DOHH2 (cell line): ENCODE measurements at regions not wholly inside any gene's neighbourhood (a gene's known extent, or its start where the extent isn't known, plus 50 kb on each side); places are given as distances from the start of the nearest gene placed in this dataset.

Experiments
- H3F3A ChIP-seq: fragments of 200-600 bp; sonication (generic), shearing (Covaris generic); 2 replicates; pipeline ENCODE4 v1.6.0; 2016; ENCODE audit warnings: antibody characterized with exemption, mild to moderate bottlenecking; ENCODE audit not compliant: control insufficient read depth, insufficient read depth
- H3K27ac ChIP-seq: fragments of 200-600 bp; sonication (generic); 2 replicates; pipeline ENCODE4 v1.5.1; 2014; ENCODE audit warnings: low read depth, mild to moderate bottlenecking, low read length, moderate library complexity
- H3K27me3 ChIP-seq: fragments of 200-600 bp; sonication (generic); 2 replicates; pipeline ENCODE4 v1.6.1; 2014; ENCODE audit warnings: mild to moderate bottlenecking, low read length, mixed read lengths; ENCODE audit not compliant: control insufficient read depth
- H3K36me3 ChIP-seq: fragments of 200-600 bp; sonication (generic); 2 replicates; pipeline ENCODE4 v1.6.1; 2014; ENCODE audit warnings: mild to moderate bottlenecking, low read length, moderate library complexity, mixed read lengths; ENCODE audit not compliant: control insufficient read depth
- H3K4me1 ChIP-seq: fragments of 200-600 bp; sonication (generic); 2 replicates; pipeline ENCODE4 v1.6.1; 2014; ENCODE audit warnings: mild to moderate bottlenecking, low read length, mixed read lengths; ENCODE audit not compliant: control insufficient read depth
- H3K4me2 ChIP-seq: fragments of 200-600 bp; sonication (generic); 2 replicates; pipeline ENCODE4 v1.6.0; 2014; ENCODE audit warnings: mild to moderate bottlenecking, low read length, moderate library complexity
- H3K4me3 ChIP-seq: fragments of 200-600 bp; sonication (generic); 2 replicates; pipeline ENCODE4 v1.5.1; 2014; ENCODE audit warnings: mild to moderate bottlenecking, low read length, mixed read lengths
- H3K79me2 ChIP-seq: fragments of 200-600 bp; sonication (generic); 2 replicates; pipeline ENCODE4 v1.6.1; 2014; ENCODE audit warnings: mild to moderate bottlenecking, low read length, mixed read lengths; ENCODE audit not compliant: control insufficient read depth
- H3K9me2 ChIP-seq: fragments of 200-600 bp; sonication (generic); replicated peaks from 2 replicates; pipeline ENCODE4 v1.6.1; 2014; ENCODE audit warnings: mild to moderate bottlenecking, low read length, mixed read lengths; ENCODE audit not compliant: control insufficient read depth
- H3K9me3 ChIP-seq: fragments of 200-600 bp; sonication (generic); 2 replicates; pipeline ENCODE4 v1.6.1; 2014; ENCODE audit warnings: antibody characterized with exemption, low read length, mixed read lengths; ENCODE audit not compliant: control insufficient read depth, insufficient read depth
- H4K20me1 ChIP-seq: fragments of 200-600 bp; sonication (generic); 2 replicates; pipeline ENCODE4 v1.6.0; 2014; ENCODE audit warnings: low read depth, mild to moderate bottlenecking, antibody characterized with exemption, low read length, moderate library complexity; ENCODE audit not compliant: control insufficient read depth, insufficient read depth
- CTCF ChIP-seq: fragments of 200-600 bp; sonication (generic); IDR thresholded peaks from one replicate; pipeline ENCODE4 v1.5.1; 2014; ENCODE audit warnings: antibody characterized with exemption, mild to moderate bottlenecking, low read depth, low read length; ENCODE audit not compliant: poor library complexity, severe bottlenecking
- EZH2phosphoT487 ChIP-seq: fragments of 200-600 bp; sonication (generic); IDR thresholded peaks from 2 replicates; pipeline ENCODE4 v1.6.1; 2017; ENCODE audit warnings: borderline replicate concordance, mild to moderate bottlenecking, antibody characterized with exemption, low read length, moderate library complexity, mixed read lengths

- no peaks in the 10 kb centered on the region for H3K4me1 ChIP-seq
- H3K4me2 ChIP-seq: no peak overlapping the region
- no peaks in the 10 kb centered on the region for H3K9me3 ChIP-seq
- TF ChIP-seq EZH2phosphoT487 (no peak), CTCF (no peak)
- no peaks in the 10 kb centered on the region for H3K9me2 ChIP-seq
- no peaks in the 10 kb centered on the region for H4K20me1 ChIP-seq
- H3K79me2 ChIP-seq: no peaks in the 10 kb centered on the region
- H3K4me3 ChIP-seq: no peak overlapping the region
- H3F3A ChIP-seq: no peaks in the 10 kb centered on the region
- no peak overlapping the region for H3K27ac ChIP-seq
- no peaks in the 10 kb centered on the region for H3K36me3 ChIP-seq
- no peaks in the 10 kb centered on the region for H3K27me3 ChIP-seq
These were observed 426.3 kb upstream of the CHRM3 start for GRCh38 chr1:238960071-238960470.

GRCh38 chr1:238955934-238956333, 430.4 kb upstream of the CHRM3 start:
- no peaks in the 10 kb centered on the region for H3F3A ChIP-seq
- H4K20me1 ChIP-seq: no peaks in the 10 kb centered on the region
- no peak overlapping the region for H3K4me2 ChIP-seq
- no peak for TF ChIP-seq EZH2phosphoT487
- TF ChIP-seq CTCF: no peak
- no peak overlapping the region for H3K4me3 ChIP-seq
- H3K36me3 ChIP-seq: no peaks in the 10 kb centered on the region
- no peaks in the 10 kb centered on the region for H3K27me3 ChIP-seq
- H3K9me2 ChIP-seq: no peaks in the 10 kb centered on the region
- no peak overlapping the region for H3K27ac ChIP-seq
- no peaks in the 10 kb centered on the region for H3K79me2 ChIP-seq
- H3K4me1 ChIP-seq: no peaks in the 10 kb centered on the region
- no peaks in the 10 kb centered on the region for H3K9me3 ChIP-seq

DNA sequence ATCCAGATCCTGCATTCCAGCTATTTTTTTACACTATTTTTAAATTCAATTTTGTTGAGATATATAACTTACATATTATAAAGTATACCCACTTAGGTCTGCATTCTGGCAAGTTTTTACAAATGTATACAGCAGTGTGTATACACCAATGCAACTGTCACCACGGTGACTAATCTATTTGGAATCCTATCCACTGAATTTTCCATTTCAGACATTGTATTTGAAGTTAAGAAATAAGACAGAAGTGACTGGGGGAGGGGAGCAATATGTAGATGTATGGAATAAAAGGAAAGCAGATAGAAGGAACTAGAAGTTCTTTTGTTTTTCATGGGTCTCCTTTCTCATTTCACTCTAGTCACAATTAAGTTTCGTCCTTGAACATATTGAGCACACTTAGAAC, 431.5 kb upstream of the CHRM3 start:
- no peak for TF ChIP-seq CTCF
- TF ChIP-seq EZH2phosphoT487: no peak
- H3K4me2 ChIP-seq: no peak overlapping the region

More for the DNA sequence above, 431.5 kb upstream of the CHRM3 start:
- H4K20me1 ChIP-seq: no peaks in the 10 kb centered on the region
- no peaks in the 10 kb centered on the region for H3K36me3 ChIP-seq
- H3K9me2 ChIP-seq: no peaks in the 10 kb centered on the region
- no peaks in the 10 kb centered on the region for H3K27me3 ChIP-seq
- no peaks in the 10 kb centered on the region for H3K4me1 ChIP-seq
- no peak overlapping the region for H3K27ac ChIP-seq
- no peaks in the 10 kb centered on the region for H3F3A ChIP-seq
- H3K79me2 ChIP-seq: no peaks in the 10 kb centered on the region
- no peak overlapping the region for H3K4me3 ChIP-seq
- H3K9me3 ChIP-seq: no peaks in the 10 kb centered on the region
